ENCODE measurements at regions not wholly inside any gene's neighbourhood (a gene's known extent, or its start where the extent isn't known, plus 50 kb on each side); places are given as distances from the start of the nearest gene placed in this dataset.

GRCh38 chr10:89153971-89154370 lies 53.1 kb downstream of the CH25H start:
- DNase-seq: no peak

GRCh38 chr10:89153116-89153515 lies 54.0 kb downstream of the CH25H start:
- no peak for DNase-seq

GRCh38 chr10:89151857-89152256 lies 55.3 kb downstream of the CH25H start:
- DNase-seq: no peak

DNA sequence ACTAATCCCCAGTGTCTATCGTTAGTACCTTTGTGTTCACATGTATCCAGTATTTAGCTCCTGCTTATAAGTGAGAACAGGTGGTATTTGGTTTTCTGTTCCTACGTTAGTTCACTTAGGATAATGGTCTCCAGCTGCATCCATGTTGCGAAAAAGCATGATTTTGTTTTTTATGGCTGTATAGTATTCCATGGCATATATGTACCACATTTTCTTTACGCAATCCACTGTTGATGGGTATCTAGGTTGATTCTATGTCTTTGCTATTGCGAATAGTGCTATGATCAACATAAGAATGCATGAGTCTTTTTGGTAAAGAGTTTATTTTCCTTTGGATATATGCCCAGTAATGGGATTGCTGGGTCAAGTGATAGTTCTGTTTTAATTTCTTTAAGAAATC lies 59.1 kb downstream of the CH25H start:
- DNase-seq: no peak

- DNase-seq: no peak
Measured at GRCh38 chr10:89147256-89147655, 59.9 kb downstream of the CH25H start.

- no peak for DNase-seq
Measured at GRCh38 chr10:89144836-89145235, 62.3 kb downstream of the CH25H start.

- DNase-seq: no peak
Measured at GRCh38 chr10:89142590-89142989, 64.5 kb downstream of the CH25H start.

GRCh38 chr10:89138755-89139490 lies 68.2 kb downstream of the CH25H start:
- DNase-seq: no peak

DNA sequence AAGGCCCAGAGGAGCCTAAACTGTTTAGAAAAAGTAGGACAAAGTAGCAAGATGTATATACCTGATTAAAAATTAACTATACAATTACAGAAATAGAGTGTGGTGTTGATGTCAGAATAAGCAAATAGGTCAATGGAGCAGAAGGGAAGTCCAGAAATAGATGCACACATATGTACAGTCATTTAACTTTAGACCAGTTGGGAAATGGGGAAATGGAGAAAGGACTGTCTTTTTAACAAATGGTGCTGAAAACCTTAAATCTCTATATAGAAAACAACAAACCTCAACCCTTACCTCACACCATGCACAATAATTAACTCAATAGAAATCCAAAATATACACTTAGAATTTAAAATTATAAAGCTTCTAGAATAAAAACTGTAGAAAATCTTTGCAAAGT lies 72.2 kb downstream of the CH25H start:
- no peak for DNase-seq

GRCh38 chr10:89129911-89130310 lies 77.2 kb downstream of the CH25H start:
- DNase-seq: no peak

DNA sequence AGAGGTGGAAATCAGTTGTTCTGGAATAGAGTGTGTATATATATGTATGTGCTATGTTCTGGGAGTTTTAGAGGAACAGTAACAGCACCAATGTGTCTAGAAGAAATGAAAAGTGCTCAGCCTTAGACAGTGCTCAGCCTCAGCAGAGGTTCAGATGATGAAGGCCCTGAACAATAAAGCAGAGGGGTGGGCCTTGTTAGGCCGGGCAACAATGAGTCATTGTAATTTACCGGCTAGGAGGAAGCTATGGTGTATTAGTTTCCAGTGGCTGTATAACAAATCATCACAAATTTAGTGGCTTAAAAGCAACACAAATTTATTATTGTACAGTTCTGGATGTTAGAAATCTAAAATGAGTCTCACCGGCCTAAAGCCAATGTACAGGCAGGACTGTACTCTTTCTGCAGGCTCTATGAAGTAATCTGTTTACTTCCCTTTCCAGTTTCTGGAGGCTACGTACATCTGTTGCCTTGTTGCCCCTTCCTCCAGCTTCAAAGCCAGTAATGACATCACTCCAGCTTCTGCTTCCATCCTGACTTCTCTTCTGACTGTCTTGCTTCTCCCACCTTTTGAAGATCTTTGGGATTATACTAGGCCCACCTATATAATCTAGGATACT lies 84.6 kb downstream of the CH25H start:
- DNase-seq: no peak

DNA sequence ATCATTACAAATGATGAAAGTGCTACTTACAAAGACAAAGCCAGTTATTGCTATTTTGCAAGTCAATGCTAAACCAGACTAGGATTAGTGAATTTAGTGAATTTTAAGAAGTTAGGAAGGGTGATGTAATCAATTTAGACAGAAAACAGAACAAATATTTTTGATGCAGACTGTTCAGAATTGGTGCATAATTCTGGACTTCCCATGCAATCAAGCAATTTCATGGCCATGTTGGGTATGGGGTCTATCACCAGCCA lies 85.4 kb downstream of the CH25H start:
- DNase-seq: no peak

- DNase-seq: no peak
Measured at GRCh38 chr10:89120931-89121763, 86.0 kb downstream of the CH25H start.

- DNase-seq: no peak
Measured at GRCh38 chr10:89119651-89120050, 87.5 kb downstream of the CH25H start.

- no peak for DNase-seq
Measured at GRCh38 chr10:89118091-89118490, 89.0 kb downstream of the CH25H start.

- DNase-seq: no peak
Measured at GRCh38 chr10:89115876-89116627, 91.1 kb downstream of the CH25H start.

DNA sequence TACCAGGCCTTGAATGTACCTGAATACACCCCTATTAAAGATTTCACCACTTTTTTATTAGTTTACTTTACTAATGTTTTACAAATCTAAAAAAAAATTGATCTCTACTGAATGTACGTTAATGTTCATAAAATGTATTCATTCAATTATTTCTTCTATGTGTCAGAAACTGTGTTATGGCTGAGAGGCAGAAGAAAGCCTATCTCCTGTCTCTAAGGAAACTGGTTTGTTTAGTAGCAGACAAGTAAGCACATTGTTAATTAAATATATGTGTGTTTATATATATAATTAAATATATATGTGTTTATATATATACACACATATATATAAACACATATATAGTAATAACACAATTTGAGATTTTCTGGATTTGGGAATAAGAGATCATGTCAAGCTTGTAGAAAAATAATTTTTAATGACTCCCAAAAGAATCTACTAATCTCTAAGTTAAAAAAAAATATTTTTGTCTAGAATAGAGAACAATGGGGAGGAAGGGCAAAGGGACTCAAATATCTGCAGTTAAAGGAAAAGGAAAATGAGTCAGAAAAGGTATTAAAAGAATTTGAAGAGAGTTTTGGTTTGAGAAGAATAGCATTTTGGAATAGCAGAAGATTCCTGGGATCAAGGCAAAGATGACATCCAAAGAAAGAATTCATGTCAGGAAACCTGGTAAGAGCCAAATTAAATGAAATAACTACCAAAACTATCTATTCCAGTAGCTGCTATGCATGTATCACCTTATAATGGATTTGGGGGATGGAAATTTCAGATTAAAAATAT lies 92.1 kb downstream of the CH25H start:
- DNase-seq: no peak

- no peak for DNase-seq
Measured at GRCh38 chr10:89102735-89103134, 104.4 kb downstream of the CH25H start.

DNA sequence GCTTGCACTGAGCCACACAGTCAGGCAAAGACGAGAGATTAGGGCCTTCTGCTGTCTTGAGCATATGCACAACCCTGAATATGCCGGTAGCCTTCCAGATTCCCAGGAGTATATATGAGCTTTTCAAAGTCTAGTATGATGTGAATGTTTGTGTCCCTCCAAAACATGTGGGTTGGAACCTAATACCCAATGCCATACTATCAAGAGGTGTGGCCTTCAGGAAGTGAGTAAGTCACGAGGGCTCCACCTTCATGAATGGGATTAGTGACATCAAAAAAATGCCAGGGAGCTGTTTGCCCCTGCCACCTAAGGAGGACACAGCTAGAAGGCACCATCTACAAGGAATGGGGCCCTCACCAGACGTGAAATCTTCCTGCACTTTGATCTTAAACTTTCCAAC lies 105.2 kb downstream of the CH25H start:
- no peak for DNase-seq

DNA sequence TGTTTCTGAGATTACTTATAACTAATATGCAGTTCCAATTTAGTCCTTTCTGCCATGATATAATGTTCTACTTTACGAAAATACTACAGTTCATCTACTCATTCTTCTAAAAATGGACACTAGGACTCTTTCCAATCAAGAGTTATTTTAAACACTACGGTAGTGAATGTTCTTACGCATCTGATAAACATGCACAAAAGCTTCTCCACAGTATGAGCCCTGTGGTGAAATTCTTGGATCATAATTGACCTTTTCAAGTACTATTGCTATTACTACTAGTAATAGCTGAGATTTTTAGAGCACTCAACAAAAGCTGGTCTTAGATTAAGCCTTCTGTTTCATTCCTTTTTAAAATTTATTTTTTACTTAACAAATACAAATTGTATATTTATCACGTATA lies 106.4 kb downstream of the CH25H start:
- DNase-seq: no peak

- no peak for DNase-seq
Measured at GRCh38 chr10:89097226-89097625, 106.6 kb downstream of the FAS start.

- no peak for DNase-seq
Measured at GRCh38 chr10:89095701-89096391, 105.2 kb downstream of the FAS start.

Measured in CD4-positive, alpha-beta T cell treated with Interleukin-4 for 4 hours (primary cell).